HG02759 (cell line): ENCODE measurements at regions not wholly inside any gene's neighbourhood (a gene's known extent, or its start where the extent isn't known, plus 50 kb on each side); places are given as distances from the start of the nearest gene placed in this dataset.

Experiments
- ATAC-seq: cut with Tn5 transposase; IDR thresholded peaks from one replicate; pipeline ENCODE4 v1.9.1; 2021; ENCODE audit warnings: mild to moderate bottlenecking, moderate library complexity; ENCODE audit not compliant: unreplicated experiment

GRCh38 chr20:17012546-17013226 is 214.2 kb upstream of the PCSK2 start:
- no peak for ATAC-seq

- no peak for ATAC-seq
Measured at GRCh38 chr20:17014217-17014616, 212.6 kb upstream of the PCSK2 start.

GRCh38 chr20:17014756-17015366 is 212.0 kb upstream of the PCSK2 start:
- ATAC-seq, result no peak

- ATAC-seq, result no peak
Measured at GRCh38 chr20:17017232-17017631, 209.6 kb upstream of the PCSK2 start.

GRCh38 chr20:17021481-17021880 is 205.4 kb upstream of the PCSK2 start:
- no peak for ATAC-seq

- no peak for ATAC-seq
Measured at GRCh38 chr20:17023036-17023435, 203.8 kb upstream of the PCSK2 start.

GRCh38 chr20:17023806-17024205 is 203.0 kb upstream of the PCSK2 start:
- ATAC-seq, result no peak

- no peak for ATAC-seq
Measured at GRCh38 chr20:17024513-17025119, 202.2 kb upstream of the PCSK2 start.

GRCh38 chr20:17026346-17026745 is 200.5 kb upstream of the PCSK2 start:
- ATAC-seq, result no peak

GRCh38 chr20:17029698-17030097 is 197.1 kb upstream of the PCSK2 start:
- ATAC-seq, result no peak

- no peak for ATAC-seq
Measured at GRCh38 chr20:17036541-17036940, 190.3 kb upstream of the PCSK2 start.

GRCh38 chr20:17042122-17042521 is 184.7 kb upstream of the PCSK2 start:
- ATAC-seq, result no peak

- ATAC-seq, result no peak
Measured at GRCh38 chr20:17043323-17043722, 183.5 kb upstream of the PCSK2 start.

- no peak for ATAC-seq
Measured at GRCh38 chr20:17044891-17045290, 181.9 kb upstream of the PCSK2 start.

- ATAC-seq, result no peak
Measured at GRCh38 chr20:17059465-17059864, 167.4 kb upstream of the PCSK2 start.

- ATAC-seq, result no peak
Measured at GRCh38 chr20:17061715-17062114, 165.1 kb upstream of the PCSK2 start.

GRCh38 chr20:17062712-17063111 is 164.1 kb upstream of the PCSK2 start:
- ATAC-seq, result no peak

- no peak for ATAC-seq
Measured at GRCh38 chr20:17066902-17067301, 159.9 kb upstream of the PCSK2 start.

GRCh38 chr20:17068084-17068711 is 158.6 kb upstream of the PCSK2 start:
- no peak for ATAC-seq

- no peak for ATAC-seq
Measured at GRCh38 chr20:17077030-17077429, 149.8 kb upstream of the PCSK2 start.

GRCh38 chr20:17083738-17084137 is 143.1 kb upstream of the PCSK2 start:
- no peak for ATAC-seq

GRCh38 chr20:17084909-17085308 is 141.9 kb upstream of the PCSK2 start:
- no peak for ATAC-seq
